SKM-1 treated with dmso at 0.1 percent for 144 hours (cell line): ENCODE measurements at regions not wholly inside any gene's neighbourhood (a gene's known extent, or its start where the extent isn't known, plus 50 kb on each side); places are given as distances from the start of the nearest gene placed in this dataset.

Experiments
- DNase-seq: peaks from one replicate; lab custom pipeline; 2025; ENCODE audit not compliant: unreplicated experiment; lab: John Stamatoyannopoulos, UW

DNA sequence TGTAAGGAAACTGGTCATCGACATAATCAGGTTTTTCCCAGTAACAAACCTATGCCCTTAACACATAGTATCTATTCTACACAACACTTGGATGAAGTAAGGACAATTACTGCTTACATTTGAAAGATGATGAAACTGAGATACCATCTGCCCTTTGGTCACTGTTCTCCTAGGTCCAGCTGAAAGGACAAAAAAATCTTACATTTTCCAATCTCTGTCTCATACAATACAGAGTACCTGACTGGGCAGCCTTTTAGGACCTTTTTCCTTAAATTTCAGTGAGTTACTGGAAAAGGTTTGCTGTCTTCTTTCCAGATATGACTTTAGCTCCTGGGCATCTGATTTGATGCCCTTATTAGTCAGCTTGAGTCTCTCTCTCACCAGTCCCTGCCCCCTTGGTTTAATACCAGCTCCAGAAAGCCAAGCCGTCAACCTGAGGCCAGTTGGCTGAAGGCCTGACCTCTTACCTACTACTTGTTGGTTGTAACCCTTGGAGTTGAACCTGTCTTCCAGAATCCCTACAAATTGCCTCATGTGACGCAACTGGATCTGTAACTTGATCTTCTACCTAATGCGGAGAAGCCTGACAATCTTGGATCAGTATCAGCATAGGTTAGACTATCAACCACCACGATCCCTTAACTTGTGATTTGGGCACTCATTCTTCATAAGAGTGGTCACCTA, 355.3 kb upstream of the ZNF385D start:
- DNase-seq = no peak

DNA sequence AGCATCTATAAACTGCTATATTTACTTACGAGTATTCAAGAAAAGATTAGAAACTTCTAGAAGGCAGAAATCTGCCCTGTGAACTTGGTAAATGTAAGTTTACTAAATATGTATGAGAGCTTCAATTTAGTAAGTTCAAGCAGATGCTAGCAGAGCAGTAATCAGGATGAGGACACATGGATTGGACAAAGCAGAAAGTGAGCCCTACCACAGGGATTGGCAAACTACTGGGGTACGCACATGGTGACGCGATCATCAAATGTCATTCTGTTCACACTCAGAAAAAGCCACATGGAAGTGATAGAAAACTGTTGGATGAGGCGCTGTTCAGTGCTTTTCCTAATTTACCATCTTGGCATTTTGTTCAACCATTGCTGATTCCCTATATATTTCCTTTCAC, 360.2 kb upstream of the ZNF385D start:
- DNase-seq = no peak

DNA sequence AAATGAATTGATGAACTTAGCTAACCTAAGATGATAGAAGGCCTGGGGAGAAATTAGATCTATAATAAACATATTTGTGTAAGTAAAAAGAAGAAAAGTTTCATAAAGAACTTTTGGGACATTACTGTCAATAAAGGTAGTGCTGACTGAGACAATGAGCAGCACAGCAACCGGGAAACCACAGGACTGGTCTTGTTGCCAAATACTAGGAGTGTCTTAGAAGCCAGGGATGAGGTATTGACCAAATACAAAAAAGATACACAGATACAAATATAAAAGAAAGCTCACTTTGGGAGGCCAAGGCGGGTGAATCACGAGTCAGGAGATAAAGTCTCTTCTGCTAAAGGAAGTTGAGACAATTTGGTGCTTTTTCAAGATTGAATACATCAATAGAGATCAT, 362.4 kb upstream of the ZNF385D start:
- DNase-seq = no peak

DNA sequence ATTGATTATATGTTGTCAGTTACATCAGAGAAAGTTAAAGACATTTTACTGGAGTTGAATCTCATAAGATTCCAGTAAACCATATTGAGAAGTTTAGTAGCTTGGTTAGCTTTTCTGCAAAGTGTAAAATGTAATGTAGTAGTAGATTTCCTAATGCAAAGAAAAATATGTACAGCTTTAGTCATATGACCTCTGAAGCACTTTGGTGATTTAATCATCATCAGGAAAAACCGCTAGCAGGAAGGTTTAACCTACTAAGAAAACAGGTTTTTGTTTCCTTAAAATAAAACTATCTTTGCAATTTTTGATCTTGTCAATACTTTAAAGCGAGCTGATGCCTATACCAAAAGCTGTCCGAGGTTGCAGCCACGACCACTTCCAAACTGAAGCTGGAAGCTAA, 364.6 kb upstream of the ZNF385D start:
- no peak for DNase-seq

DNA sequence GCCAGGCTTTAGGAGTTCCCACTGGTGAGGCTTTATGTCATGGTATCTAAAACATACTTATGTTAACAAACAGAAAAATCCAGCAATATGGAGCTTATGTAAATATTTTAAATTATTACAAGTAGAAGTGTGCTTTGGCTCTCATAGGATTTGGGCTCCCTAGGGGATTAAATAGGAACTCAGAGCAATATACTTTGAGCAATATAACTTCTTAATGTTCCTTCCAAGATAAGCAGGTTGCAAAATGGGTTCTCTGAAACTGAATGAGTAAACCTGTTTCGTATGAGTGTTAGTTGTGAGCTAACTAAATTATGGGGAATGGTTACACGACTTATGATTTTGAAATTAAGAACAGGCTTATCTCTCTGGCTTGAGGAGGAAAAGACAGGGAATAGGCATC, 366.1 kb upstream of the ZNF385D start:
- no peak for DNase-seq

DNA sequence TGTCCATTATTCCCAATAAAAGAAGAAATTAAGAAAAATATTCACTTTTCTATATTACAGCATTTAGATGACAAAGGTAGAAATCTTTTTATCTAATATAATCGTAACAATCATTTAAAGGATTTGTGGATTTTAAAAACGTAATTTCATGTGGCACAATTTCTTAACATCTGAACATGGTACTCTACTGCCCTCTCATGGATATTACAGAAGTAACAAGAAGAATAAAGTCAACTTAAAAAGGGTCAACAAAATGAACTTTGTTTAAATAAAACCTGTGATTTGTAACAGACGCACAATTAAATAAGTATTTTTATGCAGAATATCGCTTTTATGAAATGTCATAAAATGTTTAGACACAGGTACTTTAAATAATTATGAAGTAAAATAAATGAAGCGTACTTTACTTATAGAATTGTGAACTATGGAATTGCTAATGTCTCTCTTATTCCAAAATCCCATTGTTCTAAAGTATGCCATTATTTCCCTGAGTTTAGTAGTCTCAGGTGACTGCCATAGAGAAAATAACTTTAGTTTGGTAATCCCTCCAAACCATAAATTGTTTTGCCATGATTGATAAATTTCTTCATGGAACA, 366.8 kb upstream of the ZNF385D start:
- DNase-seq = peak; percentile 34

DNA sequence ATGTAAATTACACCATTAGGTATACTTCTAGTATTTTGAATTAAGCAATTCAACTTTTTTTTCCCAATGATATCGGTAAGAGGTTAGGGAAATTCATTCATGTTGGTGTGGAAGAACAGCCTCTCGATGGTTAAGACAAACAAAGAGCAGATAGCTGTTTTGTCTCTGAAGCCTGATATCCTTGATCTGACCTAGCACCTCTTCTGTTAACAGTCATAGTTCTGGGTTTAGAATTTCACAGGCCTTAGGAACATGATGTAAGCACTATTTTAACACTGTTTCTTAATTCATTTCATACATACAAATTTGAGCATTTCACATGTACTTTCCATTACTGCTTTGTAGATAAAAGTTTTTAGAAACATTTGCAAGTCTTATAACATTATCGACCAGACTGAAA, 367.5 kb upstream of the ZNF385D start:
- DNase-seq = no peak

DNA sequence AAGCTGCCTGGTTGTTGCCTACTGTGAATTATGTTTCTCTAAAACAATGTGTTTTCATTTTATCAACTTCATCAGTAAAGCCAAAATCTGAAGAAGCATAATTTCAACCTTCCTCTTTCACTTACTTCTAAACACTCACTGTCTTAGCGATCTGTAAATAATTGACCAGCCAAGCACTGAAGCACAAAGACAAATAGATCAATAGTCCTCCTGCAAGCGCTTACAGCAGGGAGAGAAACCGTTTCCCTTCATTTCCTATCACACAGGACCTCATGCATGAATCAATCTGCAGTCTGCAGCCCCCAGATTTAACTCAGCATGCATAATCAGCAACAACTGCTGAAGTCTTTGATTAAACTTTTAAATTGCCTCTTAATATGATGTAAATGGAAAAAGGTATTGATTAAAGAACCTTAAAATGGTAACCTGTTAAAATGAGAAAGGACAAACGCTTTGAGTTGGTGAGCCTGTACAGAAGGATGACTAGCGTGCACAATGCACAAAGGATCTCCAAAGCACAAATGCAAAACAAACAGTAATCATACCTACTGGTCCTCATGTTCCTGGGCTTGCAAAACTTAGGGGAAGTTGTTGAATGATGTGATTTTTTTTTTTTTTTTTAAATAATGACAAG, 370.2 kb upstream of the ZNF385D start:
- no peak for DNase-seq

DNA sequence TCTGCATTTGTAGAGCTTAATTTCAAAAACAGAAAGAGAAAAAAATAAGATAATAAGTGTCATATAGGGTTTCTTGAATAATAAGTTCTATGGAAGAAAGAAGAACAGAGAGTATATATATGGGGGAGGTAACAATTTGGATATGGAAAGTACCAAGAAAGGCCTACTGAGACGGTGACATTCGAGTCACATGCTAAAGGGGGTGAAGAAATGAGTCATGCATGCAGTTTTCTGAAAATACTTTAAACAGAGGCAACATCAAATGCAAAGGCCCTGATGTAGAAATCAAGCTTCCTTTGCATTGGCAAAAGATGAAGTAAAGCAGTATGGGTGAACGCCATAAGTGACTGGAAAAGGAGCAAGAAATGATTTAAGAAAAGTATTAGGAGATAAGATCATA, 371.6 kb upstream of the ZNF385D start:
- no peak for DNase-seq

DNA sequence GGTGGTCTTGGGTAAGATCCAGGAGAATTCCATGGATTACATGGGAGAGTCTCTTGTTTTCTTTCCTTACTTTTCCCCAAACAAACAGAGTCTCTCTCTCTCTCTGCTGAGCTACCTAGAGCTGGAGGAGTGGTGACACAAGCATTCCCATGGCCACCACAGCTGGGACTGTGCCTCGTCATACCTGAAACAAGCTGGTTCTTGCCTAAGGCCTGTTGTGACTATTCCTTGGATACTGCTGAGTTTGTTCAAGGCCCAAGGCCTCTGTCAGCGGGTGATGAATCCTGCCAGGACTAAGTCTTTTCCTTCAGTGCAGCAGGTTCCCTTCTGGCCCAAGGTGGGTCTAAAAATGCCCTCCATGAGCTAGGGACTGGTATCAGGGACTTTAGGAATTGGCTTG, 378.1 kb upstream of the ZNF385D start:
- no peak for DNase-seq

DNA sequence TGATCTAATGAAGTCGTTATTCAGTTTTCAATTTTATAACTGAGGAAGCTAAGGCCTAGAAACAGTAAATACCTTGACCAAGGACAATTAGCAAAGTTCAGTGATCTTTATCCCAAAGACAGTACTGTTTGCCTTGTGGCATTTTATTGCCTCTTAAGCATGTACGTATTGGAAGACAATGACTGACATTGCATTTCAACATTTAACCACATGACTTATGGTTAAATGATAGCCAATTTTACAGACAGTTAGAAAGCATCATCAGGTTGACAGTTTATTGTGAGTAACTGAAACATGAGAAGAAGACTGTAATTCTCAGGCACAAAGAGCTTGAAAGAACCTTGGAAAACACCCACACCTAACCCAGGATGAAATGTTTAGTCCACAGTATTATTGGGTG, 390.8 kb upstream of the ZNF385D start:
- no peak for DNase-seq

DNA sequence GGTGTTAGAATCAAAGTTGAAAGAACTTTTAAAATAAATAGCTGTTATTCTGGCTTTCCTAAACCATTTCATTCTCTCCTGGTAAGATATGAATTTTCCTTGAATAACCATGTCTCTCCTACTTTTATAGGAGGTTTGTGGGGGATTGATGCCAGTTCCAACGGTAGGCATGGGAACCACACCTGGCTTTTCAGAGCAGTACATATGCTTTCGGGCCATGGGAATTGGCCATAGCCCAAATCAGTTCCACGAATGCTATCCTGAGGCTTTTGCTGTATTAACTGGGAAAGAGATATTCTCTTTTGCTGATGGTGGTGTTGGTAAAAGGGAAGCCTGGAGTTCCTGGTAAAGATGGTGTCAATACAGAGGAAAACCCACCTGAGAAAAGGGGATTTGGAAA, 396.2 kb upstream of the ZNF385D start:
- DNase-seq = no peak

DNA sequence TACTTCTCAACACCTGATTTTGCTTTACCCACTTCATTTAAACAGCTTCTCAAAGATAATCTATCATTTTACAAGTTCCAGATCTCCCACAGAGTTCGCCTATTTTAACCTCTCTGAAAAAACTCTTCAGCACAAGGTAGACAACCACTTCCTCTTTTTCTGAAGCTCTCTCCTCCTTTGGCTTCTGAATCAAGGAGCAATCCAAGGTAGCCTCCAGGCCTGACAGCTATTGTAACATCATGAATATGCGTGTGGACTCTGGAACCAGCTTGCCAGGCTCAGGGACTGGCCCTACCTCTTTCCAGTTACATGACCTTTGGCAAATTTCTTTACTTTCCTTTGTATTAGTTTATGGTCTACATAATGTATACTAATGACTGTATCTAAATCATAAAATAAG, 405.9 kb upstream of the ZNF385D start:
- DNase-seq = peak; percentile 25

DNA sequence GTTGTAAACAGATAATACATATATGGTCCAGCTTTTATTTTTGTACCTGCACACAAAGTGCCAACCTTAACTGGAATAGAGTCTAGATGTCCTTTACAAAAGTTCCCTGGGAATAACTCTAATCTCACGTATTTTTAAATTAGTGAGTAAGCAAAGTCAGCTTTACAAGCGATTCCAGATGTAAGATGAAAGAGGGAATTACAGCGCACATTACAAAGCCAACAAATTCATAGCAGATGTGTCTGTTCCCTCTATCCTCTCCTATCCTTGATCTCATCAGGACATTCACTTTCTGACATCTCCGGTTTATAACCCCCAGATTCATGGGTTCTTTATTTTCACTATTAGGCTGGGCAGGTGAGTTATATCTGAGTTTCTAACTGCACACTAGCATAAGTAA, 406.8 kb upstream of the ZNF385D start:
- no peak for DNase-seq

DNA sequence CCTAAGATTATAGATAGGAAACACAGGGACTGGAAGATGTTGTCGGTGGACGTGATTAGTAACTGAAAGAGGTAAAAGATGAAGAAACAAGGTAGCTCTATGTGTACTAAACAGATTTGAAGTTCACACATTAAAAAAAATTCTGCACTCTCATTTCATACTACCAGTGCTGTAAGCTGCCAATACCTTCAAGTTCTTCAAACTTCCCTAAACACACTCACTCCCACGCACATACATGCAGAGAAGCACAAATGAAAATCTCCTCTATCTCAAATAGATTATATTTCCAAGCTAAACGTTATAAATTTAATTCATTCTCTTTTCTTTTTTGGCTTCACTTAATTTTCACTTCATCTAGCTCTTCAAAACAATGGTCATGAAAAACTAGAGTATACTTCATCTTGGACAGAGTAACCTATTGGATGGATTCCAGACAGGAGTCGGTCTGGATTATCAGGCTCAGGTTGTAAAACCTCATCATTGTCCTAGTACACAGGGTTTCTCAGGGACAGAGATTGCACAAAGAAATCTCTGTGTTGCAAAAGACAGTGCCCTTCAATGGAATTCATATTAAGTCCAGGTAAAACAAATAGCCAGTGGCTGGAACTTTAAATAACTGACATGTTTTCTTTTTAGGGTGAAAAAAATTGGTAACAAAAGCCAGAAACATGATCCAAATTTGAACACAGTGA, 408.1 kb upstream of the ZNF385D start:
- DNase-seq = no peak

DNA sequence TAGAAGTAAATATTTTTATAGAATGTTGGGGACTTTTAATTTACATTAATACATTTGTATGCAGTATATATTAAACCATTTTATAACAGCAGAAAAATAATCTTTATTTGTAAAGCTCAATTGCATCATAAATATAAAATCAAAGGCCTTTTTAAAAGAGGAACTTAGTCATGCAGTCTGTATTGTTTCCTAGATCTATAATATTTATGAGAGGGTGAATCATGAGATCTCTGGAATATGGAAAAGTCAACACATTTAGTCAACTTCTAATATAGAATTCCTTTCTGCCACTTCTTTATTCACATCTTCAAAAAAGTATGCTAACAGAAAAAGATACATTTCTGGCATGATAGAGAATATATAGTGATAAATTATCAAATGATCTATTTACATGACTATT, 410.3 kb upstream of the ZNF385D start:
- DNase-seq = no peak

DNA sequence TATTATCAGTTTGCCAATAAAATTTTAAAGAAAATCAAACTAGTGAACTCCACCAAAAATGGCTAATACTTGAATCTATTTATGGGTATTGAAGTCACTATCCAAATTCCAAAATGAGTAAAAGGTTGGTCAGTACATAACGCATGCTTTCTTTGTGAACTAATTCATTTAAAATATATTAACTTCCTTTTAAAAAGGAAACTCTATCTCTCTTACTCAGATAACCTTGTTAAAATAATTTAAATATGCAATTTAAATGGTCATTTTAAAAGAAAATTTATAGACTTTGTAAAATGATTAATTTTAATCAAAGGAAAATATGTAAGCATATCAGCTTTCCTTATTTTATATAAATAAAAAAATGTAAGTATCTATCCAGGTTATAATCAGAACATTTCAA, 419.4 kb upstream of the ZNF385D start:
- DNase-seq = no peak

DNA sequence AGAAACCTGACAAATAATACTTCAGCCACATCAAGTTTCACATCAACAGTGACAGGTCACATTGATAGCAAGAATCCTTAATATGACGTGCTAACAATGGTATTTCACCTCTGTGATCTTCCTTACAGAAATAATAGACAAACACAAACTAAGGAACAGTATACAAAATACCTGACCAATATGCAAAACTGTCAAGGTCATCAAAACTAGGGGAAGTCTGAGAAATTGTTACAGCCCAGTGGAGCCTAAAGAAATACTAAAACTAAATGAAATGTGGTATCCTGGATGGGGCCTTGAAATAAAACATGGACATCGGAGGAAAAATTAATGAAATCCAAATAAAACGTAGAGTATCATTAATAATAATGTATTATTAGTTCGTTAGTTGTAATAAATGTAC, 422.0 kb upstream of the ZNF385D start:
- DNase-seq = no peak

DNA sequence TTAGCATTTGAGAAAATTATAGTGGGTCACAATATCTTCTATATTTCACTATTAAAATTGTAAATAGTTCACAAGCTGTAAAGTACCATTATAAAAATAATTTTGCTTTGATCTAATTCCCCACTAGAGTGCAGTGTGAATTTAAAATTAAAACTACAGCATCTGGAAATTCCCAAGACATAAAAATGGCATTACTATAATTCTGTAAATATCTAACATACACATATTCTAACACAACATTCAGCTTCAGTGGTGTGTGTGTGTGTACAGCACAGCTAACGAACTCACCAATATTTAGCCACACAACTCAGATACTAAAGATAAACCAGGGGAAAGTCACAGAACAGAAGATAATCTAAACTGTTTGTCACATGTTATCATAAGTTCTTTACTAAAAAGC, 424.9 kb upstream of the ZNF385D start:
- DNase-seq = no peak

DNA sequence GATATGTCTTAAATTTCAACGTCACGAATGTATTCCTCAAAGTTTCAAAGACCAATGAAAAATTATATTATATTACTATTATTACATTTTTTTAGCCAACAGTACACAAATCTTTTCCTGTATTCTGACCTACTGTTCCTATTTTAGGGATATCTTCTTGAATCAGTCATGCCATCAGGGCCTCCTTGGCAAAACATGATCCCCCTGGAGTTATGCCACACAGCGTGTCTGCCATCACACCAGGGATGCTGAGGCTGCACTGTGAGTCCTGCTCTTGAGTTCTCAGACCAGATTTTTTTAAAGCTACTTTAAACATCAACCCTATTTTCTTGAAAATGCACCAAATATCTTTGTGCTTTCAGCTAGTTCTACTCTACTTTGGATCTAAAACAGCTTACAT, 425.9 kb upstream of the ZNF385D start:
- no peak for DNase-seq

DNA sequence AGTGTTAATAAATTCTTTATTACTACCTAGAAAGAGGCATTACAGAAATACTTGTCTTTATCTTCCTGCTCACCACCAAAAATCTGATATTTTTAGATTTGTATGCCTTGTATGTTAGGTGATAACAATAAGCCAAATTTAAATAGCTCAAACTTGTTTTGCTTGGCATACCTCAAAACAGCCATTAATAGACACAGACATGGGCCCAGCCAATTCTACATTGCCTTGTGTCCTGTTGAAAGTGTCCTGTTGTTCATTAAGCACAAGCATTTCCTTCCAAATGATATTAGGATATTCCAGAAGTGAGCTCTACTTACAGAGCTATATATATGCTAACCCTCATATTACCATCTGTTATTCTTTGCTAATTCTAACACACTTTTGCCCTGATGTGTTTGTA, 438.6 kb upstream of the ZNF385D start:
- no peak for DNase-seq

DNA sequence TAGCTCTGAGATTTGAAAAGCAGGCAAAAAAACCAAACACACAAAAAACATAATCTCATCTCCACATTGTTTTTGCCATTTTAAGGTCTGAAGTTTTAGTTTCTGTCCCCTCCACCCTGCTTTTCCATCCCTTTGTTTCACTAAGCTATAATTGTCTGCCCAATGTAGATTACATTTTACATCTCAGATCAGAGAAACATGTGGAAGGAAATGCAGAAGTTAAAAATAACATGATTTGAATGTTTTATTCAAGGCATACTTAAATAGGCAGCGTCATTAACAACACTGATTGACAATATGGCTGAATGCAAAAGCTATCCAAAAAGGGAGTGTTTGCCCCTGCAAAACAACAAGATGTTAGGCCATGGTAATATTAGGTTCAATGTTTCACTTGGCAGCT, 448.1 kb upstream of the ZNF385D start:
- DNase-seq = no peak
